GM19193 (cell line): ENCODE measurements at regions not wholly inside any gene's neighbourhood (a gene's known extent, or its start where the extent isn't known, plus 50 kb on each side); places are given as distances from the start of the nearest gene placed in this dataset.

Experiments used
- POLR2A ChIP-seq: IDR thresholded peaks from 4 replicates; pipeline ENCODE4 v1.6.1; 2011; ENCODE audit not compliant: insufficient read depth, insufficient read length; ENCODE audit errors: extremely low read depth

DNA sequence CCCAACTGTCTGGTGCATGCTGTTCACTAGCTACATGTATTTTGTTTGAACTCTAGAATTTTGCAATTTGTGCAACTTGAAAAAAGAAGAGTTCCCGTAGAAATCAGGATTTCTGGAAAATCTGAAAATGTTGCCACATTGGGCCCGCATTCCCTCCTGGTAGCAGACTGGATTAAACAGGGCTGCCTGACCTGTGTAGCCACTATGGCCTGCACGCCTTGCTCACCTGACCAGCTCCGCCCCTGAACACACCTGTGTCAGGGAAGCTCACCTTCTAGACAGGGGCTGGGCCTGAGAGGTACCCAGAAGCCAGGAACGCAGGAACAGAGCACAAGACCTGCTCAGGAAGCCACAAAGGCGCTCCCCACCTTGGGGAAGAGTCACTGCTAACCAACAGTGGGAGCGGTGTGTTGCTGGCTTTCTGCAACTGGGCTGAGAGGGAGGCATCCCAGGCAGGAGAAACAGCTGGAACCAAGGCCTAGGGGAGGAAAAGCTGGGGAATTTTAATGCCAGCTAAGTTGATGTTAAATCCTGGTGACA, 106.5 kb downstream of the UQCRFS1 start:
- no peak for TF ChIP-seq POLR2A

DNA sequence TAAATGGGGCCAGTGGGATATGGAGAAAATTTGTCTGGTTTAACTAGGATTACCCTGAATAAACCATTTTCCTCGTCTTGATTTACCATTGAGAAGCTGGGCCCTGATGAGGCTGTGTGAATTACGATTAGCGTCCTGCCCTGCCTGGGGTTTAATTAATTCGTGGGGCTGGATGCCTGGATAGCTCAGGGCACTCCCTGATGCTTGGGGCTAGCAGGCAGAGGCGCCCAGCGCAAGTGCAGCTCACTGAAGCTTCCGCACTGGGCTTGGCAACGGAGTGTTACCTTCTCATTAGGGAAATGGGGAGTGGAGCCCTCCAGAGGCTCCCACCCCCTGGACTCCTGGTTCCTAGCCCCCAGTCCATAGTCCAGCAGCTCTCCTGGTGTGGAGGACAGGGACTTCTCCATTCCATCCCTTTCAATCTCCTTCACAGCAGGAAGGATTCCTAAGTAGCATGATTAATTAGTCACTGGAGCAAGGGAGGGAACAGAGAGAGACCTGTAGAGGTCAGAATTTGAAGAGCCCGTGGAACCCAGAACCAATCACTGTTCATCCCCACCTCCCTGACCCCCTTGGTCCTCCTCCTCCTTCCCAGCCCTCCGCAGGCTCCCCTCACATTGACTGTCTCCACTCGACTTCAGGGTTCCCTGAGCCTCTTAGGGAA, 107.2 kb downstream of the UQCRFS1 start:
- no peak for TF ChIP-seq POLR2A

DNA sequence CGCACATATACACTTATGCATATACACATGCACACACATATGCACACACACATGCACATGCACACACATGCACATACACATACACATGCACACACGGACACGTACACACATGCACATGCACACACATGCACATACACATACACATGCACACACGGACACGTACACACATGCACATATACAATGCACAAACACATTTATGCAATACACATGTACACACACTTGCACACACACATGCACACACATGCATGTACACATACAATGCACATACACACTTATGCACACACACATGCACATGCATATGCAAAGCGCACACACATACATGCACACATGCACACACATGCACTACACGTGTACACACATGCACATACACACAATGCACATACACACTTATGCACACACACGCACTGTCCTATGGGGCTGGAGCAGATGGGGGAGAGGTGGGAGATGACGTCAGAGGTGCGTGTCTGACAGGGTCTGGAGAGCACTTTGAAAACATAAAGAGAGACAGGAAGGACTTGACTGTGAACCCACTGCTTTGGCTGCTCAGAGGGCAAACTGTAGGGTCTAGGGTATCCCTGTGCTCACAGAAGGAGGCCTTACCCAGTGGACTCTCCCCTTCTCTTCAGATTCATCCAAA, 108.2 kb downstream of the UQCRFS1 start:
- TF ChIP-seq POLR2A = no peak

- TF ChIP-seq POLR2A = no peak
Measured at GRCh38 chr19:29098863-29099481, 114.0 kb downstream of the UQCRFS1 start.

- TF ChIP-seq POLR2A = no peak
Measured at GRCh38 chr19:29098091-29098490, 114.9 kb downstream of the UQCRFS1 start.

- TF ChIP-seq POLR2A = no peak
Measured at GRCh38 chr19:29096896-29097295, 116.1 kb downstream of the UQCRFS1 start.

DNA sequence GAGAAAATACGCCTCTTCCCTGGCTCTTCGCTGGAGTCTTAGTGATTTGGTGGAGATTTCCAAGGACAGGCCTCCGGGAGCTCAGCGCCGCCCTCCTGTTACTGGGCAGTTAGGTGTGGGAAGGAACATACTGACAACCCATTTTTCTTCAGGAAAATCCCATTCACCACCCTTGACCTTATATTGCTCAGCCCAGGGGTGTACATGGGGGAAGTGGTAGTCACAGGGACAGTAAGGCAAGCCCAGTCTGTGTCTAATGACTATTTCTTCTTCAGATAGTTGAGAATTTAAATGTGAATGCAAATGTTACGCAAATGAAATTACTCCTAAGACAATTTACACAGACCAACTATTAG, 119.4 kb downstream of the UQCRFS1 start:
- TF ChIP-seq POLR2A = no peak

GRCh38 chr19:29092712-29093552, 120.0 kb downstream of the UQCRFS1 start:
- no peak for TF ChIP-seq POLR2A

- no peak for TF ChIP-seq POLR2A
Measured at GRCh38 chr19:29090783-29091526, 122.0 kb downstream of the UQCRFS1 start.

- TF ChIP-seq POLR2A = no peak
Measured at GRCh38 chr19:29089315-29089870, 123.6 kb downstream of the UQCRFS1 start.

DNA sequence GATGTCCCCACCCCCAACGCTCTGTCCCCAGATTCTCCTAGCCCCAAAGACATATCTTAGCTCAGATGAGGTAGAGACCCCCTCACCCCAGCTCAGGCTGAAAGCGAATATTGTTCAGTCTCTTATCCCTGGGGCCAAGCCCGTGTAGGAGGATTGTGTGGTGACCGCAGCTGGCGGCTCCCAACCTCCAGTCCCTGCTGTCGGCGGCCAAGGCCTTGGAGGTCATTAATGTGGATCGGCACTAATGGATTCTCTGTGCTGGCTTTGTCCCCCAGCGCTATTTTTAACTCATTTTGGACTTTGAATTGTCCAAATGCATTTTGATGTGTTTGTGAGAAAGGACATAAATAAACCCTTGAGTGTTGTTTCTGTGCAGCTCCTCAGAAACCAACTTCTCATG, 124.2 kb downstream of the UQCRFS1 start:
- no peak for TF ChIP-seq POLR2A

DNA sequence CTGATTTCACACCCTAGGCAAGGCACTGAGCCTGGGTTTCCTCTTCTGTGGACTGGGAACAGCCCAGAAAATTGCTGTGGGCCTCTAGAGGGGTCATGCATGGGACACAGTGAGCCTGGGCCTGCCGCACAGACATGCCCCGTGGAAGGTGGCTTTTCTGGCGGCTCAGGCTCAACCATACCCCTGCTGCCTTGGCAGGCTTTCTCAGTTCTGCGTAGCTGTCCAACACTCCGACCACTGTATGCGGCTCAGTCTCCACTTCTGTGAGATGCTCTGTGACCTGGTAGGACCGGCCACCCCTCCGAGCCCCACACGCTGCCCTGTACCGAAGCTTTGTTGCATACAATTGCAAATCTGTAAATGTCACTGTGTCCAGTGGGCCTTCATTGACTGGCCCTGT, 126.3 kb downstream of the UQCRFS1 start:
- no peak for TF ChIP-seq POLR2A

DNA sequence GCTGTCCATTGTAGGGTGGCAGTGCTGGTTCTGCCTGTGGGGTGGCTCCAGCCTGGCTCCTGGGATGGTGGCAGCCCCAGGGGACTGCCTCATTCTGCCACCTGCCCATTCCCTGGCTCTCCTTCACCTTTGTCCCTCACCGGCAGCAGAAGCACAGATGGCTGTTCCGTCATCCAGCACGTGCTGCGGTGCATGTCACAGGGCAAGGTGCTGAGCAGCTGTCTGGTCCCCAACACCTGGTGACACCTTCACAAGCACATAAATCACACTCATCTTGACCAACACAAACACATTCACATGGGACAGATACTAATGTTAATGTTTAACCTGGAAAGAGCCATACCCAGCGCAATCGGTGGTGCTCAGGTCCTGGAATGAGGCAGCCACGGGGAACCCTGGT, 126.8 kb downstream of the UQCRFS1 start:
- TF ChIP-seq POLR2A = no peak

DNA sequence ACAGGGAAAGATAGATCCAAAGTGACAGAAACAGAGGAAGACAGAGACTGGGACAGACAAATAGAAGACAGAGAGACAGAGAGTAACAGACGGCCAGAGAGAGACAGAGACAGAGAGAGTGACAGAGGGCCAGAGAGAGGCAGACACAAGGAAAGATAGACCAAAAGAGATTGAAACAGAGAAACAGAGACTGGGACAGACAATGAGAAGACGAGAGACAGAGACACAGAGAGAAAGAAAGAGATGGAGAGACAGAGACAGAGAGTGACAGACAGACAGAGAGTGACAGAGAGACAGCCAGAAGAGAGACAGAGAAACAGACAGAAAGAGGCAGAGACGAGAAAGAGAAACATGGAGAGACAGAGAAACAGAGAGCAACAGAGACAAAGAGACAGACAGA, 127.3 kb downstream of the UQCRFS1 start:
- TF ChIP-seq POLR2A = no peak

- no peak for TF ChIP-seq POLR2A
Measured at GRCh38 chr19:29085206-29085605, 127.7 kb downstream of the UQCRFS1 start.

GRCh38 chr19:29084266-29084665, 128.7 kb downstream of the UQCRFS1 start:
- no peak for TF ChIP-seq POLR2A
